SW480 (cell line): ENCODE measurements at regions not wholly inside any gene's neighbourhood (a gene's known extent, or its start where the extent isn't known, plus 50 kb on each side); places are given as distances from the start of the nearest gene placed in this dataset.
A peak's percentile ranks its signal among the peaks of the same experiment; 100 is the strongest.

Experiments used
- DNase-seq: peaks from one replicate; pipeline ENCODE4 v3.0.0-alpha.2; 2016; ENCODE audit warnings: low spot score

GRCh38 chr4:22103768-22104167 is 155.2 kb upstream of the KCNIP4 start:
- DNase-seq = no peak

- peak; percentile 1 for DNase-seq
Measured at GRCh38 chr4:22099896-22100295, 151.3 kb upstream of the KCNIP4 start.

GRCh38 chr4:22097596-22097995 is 149.0 kb upstream of the KCNIP4 start:
- no peak for DNase-seq

- DNase-seq = no peak
Measured at GRCh38 chr4:22094217-22094616, 145.6 kb upstream of the KCNIP4 start.

- DNase-seq = no peak
Measured at GRCh38 chr4:22093126-22093525, 144.6 kb upstream of the KCNIP4 start.

- no peak for DNase-seq
Measured at GRCh38 chr4:22091906-22092305, 143.3 kb upstream of the KCNIP4 start.

GRCh38 chr4:22091352-22091717 is 142.8 kb upstream of the KCNIP4 start:
- peak; percentile 2 for DNase-seq

- DNase-seq = no peak
Measured at GRCh38 chr4:22090661-22091351, 142.2 kb upstream of the KCNIP4 start.

- no peak for DNase-seq
Measured at GRCh38 chr4:22077571-22077970, 129.0 kb upstream of the KCNIP4 start.

- DNase-seq = no peak
Measured at GRCh38 chr4:22072726-22073125, 124.2 kb upstream of the KCNIP4 start.

GRCh38 chr4:22072240-22072639 is 123.7 kb upstream of the KCNIP4 start:
- DNase-seq = no peak

- no peak for DNase-seq
Measured at GRCh38 chr4:22071749-22072148, 123.2 kb upstream of the KCNIP4 start.

- no peak for DNase-seq
Measured at GRCh38 chr4:22070256-22070655, 121.7 kb upstream of the KCNIP4 start.

- DNase-seq = no peak
Measured at GRCh38 chr4:22063613-22064012, 115.0 kb upstream of the KCNIP4 start.

- no peak for DNase-seq
Measured at GRCh38 chr4:22062676-22063075, 114.1 kb upstream of the KCNIP4 start.

- no peak for DNase-seq
Measured at GRCh38 chr4:22055954-22056353, 107.4 kb upstream of the KCNIP4 start.

GRCh38 chr4:22052076-22052475 is 103.5 kb upstream of the KCNIP4 start:
- DNase-seq = no peak

GRCh38 chr4:22048323-22048722 is 99.8 kb upstream of the KCNIP4 start:
- no peak for DNase-seq

- DNase-seq = no peak
Measured at GRCh38 chr4:22047793-22048192, 99.2 kb upstream of the KCNIP4 start.

- DNase-seq = no peak
Measured at GRCh38 chr4:22045051-22045630, 96.6 kb upstream of the KCNIP4 start.

- no peak for DNase-seq
Measured at GRCh38 chr4:22031423-22031822, 82.9 kb upstream of the KCNIP4 start.

GRCh38 chr4:22030881-22031280 is 82.3 kb upstream of the KCNIP4 start:
- no peak for DNase-seq

- no peak for DNase-seq
Measured at GRCh38 chr4:22030307-22030706, 81.7 kb upstream of the KCNIP4 start.

- DNase-seq = peak; percentile 47
Measured at GRCh38 chr4:22029803-22030202, 81.2 kb upstream of the KCNIP4 start.
